H9 (cell line): ENCODE measurements at regions not wholly inside any gene's neighbourhood (a gene's known extent, or its start where the extent isn't known, plus 50 kb on each side); places are given as distances from the start of the nearest gene placed in this dataset.

Experiments
- DNase-seq: peaks from one replicate; pipeline ENCODE4 v3.0.0-alpha.2; 2017
- H2AFZ ChIP-seq: one replicate; pipeline ENCODE4 v1.6.1; 2013; ENCODE audit warnings: mild to moderate bottlenecking, low read length, control low read depth, moderate library complexity
- H2AK5ac ChIP-seq: 2 replicates; pipeline ENCODE4 v1.6.1; 2013; ENCODE audit warnings: low read length, control low read depth, mixed read lengths; ENCODE audit not compliant: insufficient read length
- H2BK120ac ChIP-seq: one replicate; pipeline ENCODE4 v1.6.1; 2013; ENCODE audit warnings: low read depth, mild to moderate bottlenecking, low read length, control low read depth, inconsistent platforms; ENCODE audit not compliant: poor library complexity, severe bottlenecking
- H2BK12ac ChIP-seq: 2 replicates; pipeline ENCODE4 v1.6.1; 2013; ENCODE audit warnings: low read length, control low read depth, mixed read lengths, low read depth; ENCODE audit not compliant: insufficient read length
- H2BK15ac ChIP-seq: 2 replicates; pipeline ENCODE4 v1.6.1; 2013; ENCODE audit warnings: low read depth, low read length, control low read depth
- H2BK20ac ChIP-seq: one replicate; pipeline ENCODE4 v1.6.1; 2013; ENCODE audit warnings: low read depth, mild to moderate bottlenecking, low read length, control low read depth, inconsistent platforms; ENCODE audit not compliant: poor library complexity, severe bottlenecking
- H2BK5ac ChIP-seq: 2 replicates; pipeline ENCODE4 v1.6.1; 2013; ENCODE audit warnings: low read length, control low read depth, mixed read lengths; ENCODE audit not compliant: insufficient read length
- H3K14ac ChIP-seq: 2 replicates; pipeline ENCODE4 v1.6.1; 2013; ENCODE audit warnings: low read length, control low read depth; ENCODE audit not compliant: insufficient read depth
- H3K18ac ChIP-seq: 2 replicates; pipeline ENCODE4 v1.6.1; 2013; ENCODE audit warnings: low read depth, mild to moderate bottlenecking, mixed read lengths, low read length, control low read depth; ENCODE audit not compliant: insufficient read length
- H3K23ac ChIP-seq: 2 replicates; pipeline ENCODE4 v1.6.1; 2013; ENCODE audit warnings: low read length, control low read depth, mixed read lengths, low read depth; ENCODE audit not compliant: insufficient read length
- H3K23me2 ChIP-seq: 2 replicates; pipeline ENCODE4 v1.6.1; 2013; ENCODE audit warnings: low read depth, mild to moderate bottlenecking, mixed read lengths, low read length, control low read depth; ENCODE audit not compliant: insufficient read length, poor library complexity, severe bottlenecking
- H3K27ac ChIP-seq: 2 replicates; pipeline ENCODE4 v1.5.1; 2013; ENCODE audit warnings: low read length, control low read depth, mixed read lengths, low read depth; ENCODE audit not compliant: insufficient read length
- H3K27me3 ChIP-seq: 2 replicates; pipeline ENCODE4 v1.6.1; 2013; ENCODE audit warnings: low read length, control low read depth, inconsistent platforms; ENCODE audit not compliant: insufficient read depth
- H3K4ac ChIP-seq: 2 replicates; pipeline ENCODE4 v1.6.1; 2013; ENCODE audit warnings: low read depth, mild to moderate bottlenecking, control low read depth, inconsistent platforms, low read length, moderate library complexity
- H3K4me1 ChIP-seq: 2 replicates; pipeline ENCODE4 v1.6.1; 2013; ENCODE audit warnings: low read length, control low read depth, inconsistent platforms; ENCODE audit not compliant: insufficient read depth
- H3K4me2 ChIP-seq: 2 replicates; pipeline ENCODE4 v1.6.1; 2013; ENCODE audit warnings: low read length, control low read depth, mixed read lengths; ENCODE audit not compliant: insufficient read length, insufficient read depth
- H3K56ac ChIP-seq: 2 replicates; pipeline ENCODE4 v1.6.1; 2013; ENCODE audit warnings: low read depth, mild to moderate bottlenecking, mixed read lengths, low read length, control low read depth; ENCODE audit not compliant: insufficient read length
- H3K79me1 ChIP-seq: 2 replicates; pipeline ENCODE4 v1.6.1; 2013; ENCODE audit warnings: low read depth, mild to moderate bottlenecking, moderate library complexity, low read length, control low read depth, inconsistent platforms; ENCODE audit not compliant: insufficient read depth, poor library complexity, severe bottlenecking
- H3K79me2 ChIP-seq: 2 replicates; pipeline ENCODE4 v1.6.1; 2013; ENCODE audit warnings: low read length, control low read depth, inconsistent platforms; ENCODE audit not compliant: insufficient read depth
- H3K9ac ChIP-seq: 2 replicates; pipeline ENCODE4 v1.6.1; 2013; ENCODE audit warnings: low read length, control low read depth, mixed read lengths; ENCODE audit not compliant: insufficient read length; ENCODE audit errors: extremely low read depth
- H3K9me3 ChIP-seq: one replicate; pipeline ENCODE4 v1.6.1; 2013; ENCODE audit warnings: low read depth, low read length, inconsistent platforms; ENCODE audit not compliant: control insufficient read depth
- H3T11ph ChIP-seq: one replicate; pipeline ENCODE4 v1.6.1; 2013; ENCODE audit warnings: mild to moderate bottlenecking, low read length, control low read depth, inconsistent platforms
- H4K20me1 ChIP-seq: one replicate; pipeline ENCODE4 v1.6.1; 2013; ENCODE audit not compliant: control insufficient read depth, insufficient read length, insufficient read depth
- H4K5ac ChIP-seq: 2 replicates; pipeline ENCODE4 v1.6.1; 2013; ENCODE audit warnings: low read depth, mild to moderate bottlenecking, mixed read lengths, low read length, control low read depth; ENCODE audit not compliant: insufficient read length
- H4K8ac ChIP-seq: replicated peaks from 2 replicates; pipeline ENCODE4 v1.6.1; 2013; ENCODE audit warnings: low read length, control low read depth, mixed read lengths, low read depth; ENCODE audit not compliant: insufficient read length
- H4K91ac ChIP-seq: 2 replicates; pipeline ENCODE4 v1.6.1; 2013; ENCODE audit warnings: low read depth, mild to moderate bottlenecking, moderate library complexity, mixed read lengths, low read length, control low read depth; ENCODE audit not compliant: insufficient read length
- H3K27ac Mint-ChIP-seq, 3 experiments: 2 replicates in 2 of 3; 3 replicates in 1 of 3; pipeline ENCODE4 v1.8.0; 2020 to 2021; ENCODE audit warnings: mixed read lengths in 3 of 3, mild to moderate bottlenecking in 1 of 3, moderate library complexity in 1 of 3
- H3K27me3 Mint-ChIP-seq: 2 replicates; pipeline ENCODE4 v1.8.0; 2021; ENCODE audit warnings: low read depth, mild to moderate bottlenecking, moderate library complexity, mixed read lengths
- H3K36me3 Mint-ChIP-seq, 3 experiments: 2 replicates in 2 of 3; 3 replicates in 1 of 3; pipeline ENCODE4 v1.8.0; 2020 to 2021; ENCODE audit warnings: low read depth in 3 of 3, mixed read lengths in 3 of 3; ENCODE audit not compliant: insufficient read depth in 1 of 3
- H3K4me1 Mint-ChIP-seq, 2 experiments: 2 replicates each; pipeline ENCODE4 v1.8.0; 2020; ENCODE audit warnings: mixed read lengths in 2 of 2
- H3K4me3 Mint-ChIP-seq, 2 experiments: 2 replicates in 1 of 2; 3 replicates in 1 of 2; pipeline ENCODE4 v1.8.0; 2020 to 2021; ENCODE audit warnings: mild to moderate bottlenecking in 2 of 2, mixed read lengths in 2 of 2, moderate library complexity in 1 of 2
- H3K9me3 Mint-ChIP-seq, 2 experiments: 2 replicates in 1 of 2; 3 replicates in 1 of 2; pipeline ENCODE4 v1.8.0; 2020; ENCODE audit warnings: mild to moderate bottlenecking in 2 of 2, mixed read lengths in 2 of 2, moderate library complexity in 1 of 2
- CTCF ChIP-seq: fragments of 200-600 bp; sonication (generic); conservative IDR thresholded peaks from 3 replicates; pipeline ENCODE4 v1.8.0; 2021; ENCODE audit warnings: antibody characterized with exemption, mild to moderate bottlenecking
- WGBS: extraction: QIAGEN DNeasy Blood & Tissue Kit; methylation state at CpG from one replicate; pipeline ENCODE4 v1.1.7; 2013; ENCODE audit warnings: missing lambda C conversion rate, low lambda C conversion rate, mixed read lengths; ENCODE audit not compliant: insufficient read length; ENCODE audit errors: extremely low coverage; 5-methylcytosine and 5-hydroxymethylcytosine counted together

- H2BK15ac ChIP-seq = no peak overlapping the region
- no peak overlapping the region for H3K18ac ChIP-seq
- H3T11ph ChIP-seq = no peak overlapping the region
- H3K9ac ChIP-seq = no peak overlapping the region
- H3K9me3 Mint-ChIP-seq = peaks cover 1 to 3% of the 10 kb centered on the region in 2 experiments; a peak in 4 of 5 replicates
- no peak overlapping the region for H3K27ac ChIP-seq
- H3K14ac ChIP-seq = no peak overlapping the region
- H3K36me3 Mint-ChIP-seq = peaks cover 0 to 4% (median 1%) of the 10 kb centered on the region in 3 experiments; a peak in 3 of 7 replicates
- no peak overlapping the region for H3K4me3 Mint-ChIP-seq
- peaks cover 36 to 48% of the 10 kb centered on the region in 2 experiments for H3K4me1 Mint-ChIP-seq
- no peak overlapping the region for H2BK12ac ChIP-seq
- no peak overlapping the region for H3K23ac ChIP-seq
- no peak for DNase-seq
- H3K79me2 ChIP-seq = no peaks in the 10 kb centered on the region
- no peak overlapping the region for H2BK20ac ChIP-seq
- no peaks in the 10 kb centered on the region for H4K20me1 ChIP-seq
- peaks cover 3% of the 10 kb centered on the region for H3K27me3 Mint-ChIP-seq
- no peak for TF ChIP-seq CTCF
- H3K23me2 ChIP-seq = no peaks in the 10 kb centered on the region
- H3K4me1 ChIP-seq = peaks cover 15% of the 10 kb centered on the region; the same call in 1 of the 2 replicates
- H3K4me2 ChIP-seq = no peak overlapping the region
- no peak overlapping the region for H2AFZ ChIP-seq
- no peak overlapping the region for H3K27ac Mint-ChIP-seq
- H2AK5ac ChIP-seq = no peak overlapping the region
- no peak overlapping the region for H2BK120ac ChIP-seq
- no peaks in the 10 kb centered on the region for H3K9me3 ChIP-seq
- no peak overlapping the region for H4K5ac ChIP-seq
- H2BK5ac ChIP-seq = no peak overlapping the region
- no peak overlapping the region for H4K8ac ChIP-seq
- no peaks in the 10 kb centered on the region for H3K79me1 ChIP-seq
- no CpG with 5 or more reads among the region's 4 CpGs for WGBS
- H3K56ac ChIP-seq = no peak overlapping the region
- no peaks in the 10 kb centered on the region for H3K27me3 ChIP-seq
- H3K4ac ChIP-seq = no peak overlapping the region
- H4K91ac ChIP-seq = no peak overlapping the region
Observed at GRCh38 chr1:201676641-201677040, 137.7 kb downstream of the NAV1 start.
